ENCODE measurements at regions not wholly inside any gene's neighbourhood (a gene's known extent, or its start where the extent isn't known, plus 50 kb on each side); places are given as distances from the start of the nearest gene placed in this dataset.
"Not testable (repeated sequence)": the region's sequence is repeated elsewhere in the genome, so short reads cannot be mapped to it uniquely, and the experiment has no call there.

DNA sequence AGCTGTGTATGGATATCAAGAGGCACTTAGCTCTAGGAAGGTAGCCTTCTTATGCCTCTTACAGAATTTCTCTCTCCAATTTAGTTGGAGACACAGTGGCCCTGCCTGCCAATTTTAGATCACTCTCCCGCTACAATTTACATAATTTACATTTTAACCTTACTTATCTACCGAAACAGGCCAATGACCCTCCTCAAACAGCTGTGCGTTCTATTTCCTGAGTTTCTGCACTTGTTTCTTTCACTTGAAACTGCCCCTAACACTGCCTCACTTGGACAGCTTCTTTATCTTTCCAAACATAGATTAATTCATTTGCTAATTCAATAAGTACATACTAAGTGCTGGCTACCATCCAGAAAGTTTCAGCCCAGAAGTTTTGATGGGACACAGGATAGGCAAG, 52.9 kb upstream of the HDDC2 start:
- no peak for DNase-seq

DNA sequence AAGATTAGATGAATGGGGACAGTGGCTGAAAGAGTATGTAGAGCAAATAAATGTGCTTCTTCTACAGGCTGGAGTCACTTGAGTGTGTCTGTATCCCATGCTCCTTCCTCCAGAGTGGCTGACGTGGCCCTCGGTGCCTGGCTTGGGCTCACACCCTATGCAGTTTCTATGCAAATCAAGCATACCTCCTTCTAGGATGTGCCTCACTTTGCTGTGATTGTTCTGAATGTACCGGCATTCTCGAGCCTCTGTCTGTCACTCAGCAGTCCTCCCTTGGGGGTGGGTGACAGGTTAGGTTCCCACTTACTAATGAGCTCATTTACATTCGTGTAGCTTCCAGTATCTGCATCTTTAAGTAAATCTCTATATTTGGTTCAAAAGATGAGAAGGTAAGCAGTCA, 55.1 kb upstream of the HDDC2 start:
- DNase-seq: no peak

DNA sequence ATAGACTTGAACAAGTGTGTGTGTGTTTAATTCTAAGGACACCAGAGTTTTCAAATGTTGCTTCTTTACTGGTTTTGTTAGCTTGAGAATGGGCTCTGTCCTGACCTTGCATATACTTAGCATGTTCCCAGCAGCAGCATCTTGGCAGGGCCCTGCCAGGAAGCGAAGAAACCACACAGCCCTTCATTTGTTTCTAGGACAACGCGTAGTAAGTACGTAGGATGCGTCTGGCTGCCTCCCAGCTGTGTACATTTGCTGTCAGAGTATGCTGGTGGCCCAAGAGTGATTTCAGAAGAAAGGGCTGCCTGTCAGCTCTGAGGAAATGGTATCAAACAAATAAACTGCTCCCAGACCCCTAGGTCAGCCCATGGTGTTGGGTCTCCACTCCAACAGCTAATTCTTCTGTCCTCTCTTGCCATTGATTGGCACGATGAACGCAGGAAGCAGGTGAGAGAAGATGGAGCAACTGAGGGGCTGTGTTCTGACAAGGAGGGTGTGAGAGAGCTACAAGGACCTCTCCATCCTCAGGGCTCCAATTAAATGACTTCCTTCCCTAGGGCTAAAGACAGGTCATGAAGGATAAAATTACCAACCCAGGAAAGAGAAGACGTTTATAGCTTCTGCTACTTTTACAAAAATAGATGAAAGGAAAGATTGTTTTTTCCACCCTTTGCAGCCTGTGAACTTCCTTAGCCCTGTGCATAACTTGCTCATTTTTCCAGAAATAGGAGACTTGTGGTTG, 55.9 kb upstream of the HDDC2 start:
- DNase-seq: no peak

DNA sequence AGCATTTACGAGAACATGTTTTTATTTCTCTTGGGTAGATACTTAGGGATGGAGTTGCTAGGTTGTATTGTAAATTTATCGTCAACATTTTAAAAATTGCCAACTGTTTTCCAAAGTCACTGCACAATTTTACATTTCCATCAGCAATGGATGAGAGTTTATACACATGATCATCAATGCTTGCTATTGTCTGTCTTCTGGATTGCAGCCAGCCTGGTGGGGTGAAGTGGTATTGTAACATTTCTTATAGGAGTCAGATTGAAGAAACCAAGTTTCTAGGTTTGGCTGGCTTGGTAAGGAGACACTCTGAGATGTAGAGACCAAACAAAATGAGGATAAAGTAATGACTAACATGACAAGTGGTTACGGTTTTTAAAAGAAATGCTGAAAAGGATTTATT, 57.1 kb upstream of the HDDC2 start:
- DNase-seq: no peak

DNA sequence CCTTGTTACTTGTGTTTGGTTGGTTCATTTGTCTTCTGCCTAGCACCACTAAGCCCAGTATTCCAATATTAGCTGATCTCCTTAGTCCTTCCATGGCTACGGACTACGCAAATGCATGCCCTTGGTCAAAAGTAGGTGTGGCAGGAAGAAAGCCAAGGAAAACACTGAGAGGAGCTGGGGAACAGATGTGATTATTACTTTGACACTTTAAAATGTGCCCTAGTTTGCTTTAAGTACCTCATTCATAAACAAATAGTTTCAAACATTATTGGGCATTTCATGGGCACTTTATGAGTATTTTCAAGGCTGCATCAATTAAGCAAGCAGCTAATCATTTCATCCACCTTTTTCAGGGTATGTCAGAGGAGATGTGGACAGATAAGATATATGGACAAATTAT, 60.1 kb upstream of the HDDC2 start:
- DNase-seq: no peak

DNA sequence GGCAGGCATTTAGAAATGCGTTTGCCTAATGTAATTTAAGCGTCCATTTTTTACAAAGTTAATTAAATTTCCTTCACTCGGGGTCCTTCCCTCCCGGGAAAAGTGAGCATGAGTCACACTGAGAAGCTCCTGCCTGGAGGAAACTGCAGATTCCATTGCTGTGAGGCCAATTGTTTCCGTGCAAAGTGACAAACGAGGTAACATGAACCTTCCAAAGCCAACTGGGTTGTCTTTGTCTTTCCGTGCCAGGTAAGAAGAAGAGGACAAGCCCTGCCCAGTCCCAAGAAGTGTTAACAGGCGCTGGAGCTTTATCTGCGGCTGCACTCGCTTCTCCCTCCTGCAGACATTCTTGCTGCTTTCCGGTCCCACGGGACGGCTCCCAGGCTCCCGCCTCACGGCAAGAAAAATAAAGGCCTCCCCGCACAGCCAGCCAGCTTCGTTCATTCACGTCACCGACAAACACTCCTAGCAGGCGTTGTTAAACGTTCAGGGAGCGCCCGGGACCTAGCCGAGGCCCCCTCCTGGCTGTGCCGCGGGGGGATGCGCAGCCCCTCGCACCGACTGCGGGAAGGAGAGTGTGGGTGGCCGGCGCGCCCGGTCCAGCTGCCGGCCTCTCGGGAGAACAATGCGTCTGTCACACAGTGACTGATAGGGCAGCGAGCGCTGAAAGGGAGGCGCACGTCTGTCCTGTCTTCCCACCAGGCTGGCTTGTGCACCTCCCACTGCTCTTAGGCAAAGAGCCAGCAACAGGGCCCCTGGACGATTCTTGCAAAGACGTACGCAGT, 61.5 kb upstream of the HDDC2 start:
- DNase-seq: no peak

DNA sequence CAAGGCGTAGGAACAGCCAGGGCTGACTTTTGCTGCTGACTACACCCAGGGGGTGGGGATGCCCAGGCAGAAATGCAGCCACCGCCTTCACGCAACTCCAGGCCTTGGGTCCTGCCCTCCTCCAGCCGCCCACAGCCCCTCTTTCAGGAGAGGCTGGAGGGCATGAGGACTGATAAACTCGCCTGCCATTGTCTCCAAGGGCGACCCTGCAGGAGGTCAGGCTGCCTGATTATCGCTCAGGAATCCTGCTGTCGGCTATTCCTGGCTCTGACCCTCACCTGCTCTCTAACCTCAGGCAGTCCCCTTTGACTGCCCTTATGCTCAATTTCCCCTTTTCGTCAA, 62.0 kb upstream of the HDDC2 start:
- DNase-seq: no peak

DNA sequence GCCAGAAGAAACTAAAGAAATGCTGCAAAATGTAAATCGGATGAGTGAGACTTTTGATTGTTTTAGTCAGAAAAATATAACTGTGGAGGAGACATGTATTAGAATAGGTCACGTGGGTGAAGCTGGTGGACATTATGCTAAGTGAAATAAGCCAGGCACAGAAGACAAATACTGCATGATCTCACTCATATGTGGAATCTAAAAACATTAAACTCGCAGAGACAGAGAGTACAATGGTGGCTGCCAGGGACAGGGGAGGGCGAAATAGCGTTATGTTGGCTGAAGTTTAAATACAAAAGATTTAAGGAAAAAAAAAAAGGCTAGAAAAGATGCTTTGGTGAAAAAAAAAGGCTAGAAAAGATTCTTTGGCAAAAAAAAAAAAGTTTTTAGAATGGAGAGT, 63.5 kb upstream of the HDDC2 start:
- DNase-seq: no peak

DNA sequence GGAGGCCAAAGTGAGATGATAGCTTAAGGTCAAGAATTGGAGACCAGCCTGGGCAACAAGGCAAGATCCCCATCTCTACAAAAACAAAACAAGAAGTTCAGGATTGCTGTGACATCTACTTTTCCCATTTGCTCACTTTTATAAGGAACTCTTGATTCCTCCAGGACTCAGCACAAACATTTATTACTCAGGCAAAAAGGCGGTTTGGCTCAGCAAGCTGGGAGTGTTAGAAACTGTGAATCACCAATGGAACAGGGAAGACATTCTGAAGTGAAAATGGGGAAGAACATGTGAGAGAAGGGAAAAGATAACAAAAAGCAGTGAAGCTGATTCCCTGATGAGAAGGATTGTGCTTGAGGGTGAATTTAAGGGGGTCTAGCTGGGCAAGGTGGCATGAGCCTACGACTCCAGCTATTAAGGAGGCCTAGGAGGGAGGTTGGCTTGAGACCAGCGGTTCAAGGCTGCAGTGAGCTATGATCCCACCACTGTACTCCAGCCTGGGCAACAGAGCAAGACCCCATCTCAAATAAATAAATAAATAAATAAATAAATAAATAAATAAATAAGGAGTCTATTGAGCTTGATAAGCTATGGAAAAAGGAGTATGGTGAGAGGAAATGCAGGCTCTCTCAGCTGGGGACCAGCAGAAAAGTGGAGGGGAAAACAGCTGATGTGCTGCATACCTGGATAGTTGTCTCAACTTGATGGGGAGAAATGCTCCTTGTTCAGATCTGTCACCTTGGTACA, 65.4 kb upstream of the HDDC2 start:
- DNase-seq: no peak

DNA sequence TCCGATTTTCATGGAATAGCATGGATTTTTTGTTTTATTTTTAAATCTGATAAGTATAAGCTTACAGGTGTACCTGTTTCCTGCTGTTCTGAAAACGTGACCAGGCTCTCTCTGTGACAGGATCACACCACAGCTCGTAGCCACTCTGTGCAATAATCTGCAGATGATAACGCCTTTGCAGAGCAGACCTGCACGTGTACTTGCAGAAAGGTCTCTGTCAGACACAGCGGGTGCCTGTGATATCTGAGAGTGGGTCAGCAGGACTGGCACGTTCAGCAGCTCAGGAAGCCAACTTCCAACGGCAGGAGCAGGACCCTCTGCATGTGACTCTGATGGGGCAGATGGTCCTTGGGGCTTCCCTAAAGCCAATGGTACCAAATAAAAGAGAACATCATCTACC, 68.6 kb upstream of the HDDC2 start:
- no peak for DNase-seq

DNA sequence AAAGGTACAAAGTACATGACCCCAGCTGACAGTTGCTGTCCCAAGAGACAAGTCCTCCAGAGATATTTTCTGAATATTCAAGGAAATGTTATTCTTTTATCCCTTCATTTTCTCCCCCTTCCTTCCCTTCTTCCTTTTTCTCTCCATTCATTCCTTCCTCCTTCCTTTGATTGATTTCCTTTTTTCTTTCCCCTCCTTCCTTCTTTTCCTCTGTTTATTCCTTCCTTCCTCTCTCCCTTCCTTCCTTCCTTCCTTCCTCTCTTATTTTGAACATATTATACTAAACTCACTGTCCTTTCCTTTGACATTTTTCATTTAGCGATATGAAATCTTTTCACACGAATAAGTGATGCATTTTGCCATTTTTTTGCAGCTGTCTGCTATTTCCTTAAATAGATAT, 73.2 kb upstream of the HDDC2 start:
- DNase-seq: no peak

DNA sequence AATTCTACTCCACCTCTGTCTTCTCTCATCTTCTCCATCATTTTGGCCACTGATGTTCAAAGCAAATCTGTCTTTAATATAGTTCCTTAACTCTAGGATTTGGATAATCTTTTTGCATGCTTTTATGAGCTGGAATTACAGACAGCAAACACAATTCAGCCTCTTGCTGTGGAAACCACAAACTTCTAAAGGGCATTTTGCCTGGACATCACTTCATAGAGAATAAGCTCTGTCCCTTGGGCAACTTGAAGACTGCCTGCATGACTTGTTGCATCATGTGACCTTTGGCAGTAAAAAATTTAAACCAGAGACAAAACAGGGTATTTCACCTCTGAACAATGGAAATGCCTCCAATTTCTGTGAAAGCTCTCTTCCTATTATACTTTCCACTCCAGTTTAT, 74.1 kb upstream of the HDDC2 start:
- no peak for DNase-seq

DNA sequence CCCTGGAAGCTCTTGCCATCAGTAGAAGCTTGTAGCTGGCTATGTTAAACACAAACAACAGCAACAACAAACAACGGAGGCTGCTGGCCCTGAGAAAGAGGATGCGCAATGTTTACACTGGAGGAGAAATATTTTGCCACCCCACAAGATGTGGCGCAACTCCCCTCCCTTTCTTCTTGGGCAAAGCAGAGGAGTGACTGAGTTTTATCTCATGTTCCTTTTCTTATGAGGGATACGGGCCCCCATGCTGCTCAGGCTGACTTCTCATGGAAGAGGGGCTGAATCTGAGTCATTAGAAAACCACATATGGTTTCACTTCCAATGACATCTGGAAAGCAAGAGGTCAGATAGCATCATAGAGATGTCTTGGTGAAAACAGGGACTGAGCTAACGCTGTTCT, 75.9 kb upstream of the HDDC2 start:
- no peak for DNase-seq

DNA sequence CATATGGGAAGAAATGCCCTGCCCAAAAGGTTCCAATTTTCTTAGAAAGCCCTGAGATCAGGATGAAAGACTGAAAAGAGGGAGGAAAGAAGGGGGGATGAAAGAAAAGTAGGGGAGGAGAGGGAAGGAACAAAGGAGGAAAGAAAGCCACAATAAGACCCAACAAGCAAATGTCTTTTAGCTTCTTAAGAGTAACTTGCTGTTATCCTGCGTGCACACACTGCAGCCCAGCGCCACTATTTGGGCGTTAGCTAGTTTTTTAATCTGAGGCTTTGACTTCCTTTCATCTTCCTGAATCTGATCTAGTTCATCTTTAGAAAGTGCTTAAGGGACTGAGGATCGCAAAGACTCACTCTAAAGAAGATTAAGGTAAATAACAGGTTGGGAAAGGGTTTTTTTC, 77.4 kb upstream of the HDDC2 start:
- no peak for DNase-seq

DNA sequence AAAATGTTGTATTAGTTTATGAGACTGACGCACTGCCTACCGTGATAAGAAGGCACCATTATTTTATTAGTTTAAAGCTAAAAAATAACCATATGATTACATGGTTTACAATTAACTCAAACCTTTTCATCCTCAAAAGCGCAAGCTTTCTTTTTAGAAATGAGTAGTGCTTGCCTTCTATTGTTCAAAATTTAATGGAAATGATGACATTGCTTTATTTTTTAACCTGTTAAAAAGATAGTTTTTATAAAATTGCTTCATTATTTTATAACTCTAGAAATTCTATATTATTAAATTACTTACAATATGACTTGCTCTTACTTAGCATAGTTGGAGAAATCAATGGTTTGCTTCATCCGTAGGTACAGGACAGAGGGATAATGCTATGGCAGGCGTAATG, 78.7 kb upstream of the HDDC2 start:
- DNase-seq: no peak

DNA sequence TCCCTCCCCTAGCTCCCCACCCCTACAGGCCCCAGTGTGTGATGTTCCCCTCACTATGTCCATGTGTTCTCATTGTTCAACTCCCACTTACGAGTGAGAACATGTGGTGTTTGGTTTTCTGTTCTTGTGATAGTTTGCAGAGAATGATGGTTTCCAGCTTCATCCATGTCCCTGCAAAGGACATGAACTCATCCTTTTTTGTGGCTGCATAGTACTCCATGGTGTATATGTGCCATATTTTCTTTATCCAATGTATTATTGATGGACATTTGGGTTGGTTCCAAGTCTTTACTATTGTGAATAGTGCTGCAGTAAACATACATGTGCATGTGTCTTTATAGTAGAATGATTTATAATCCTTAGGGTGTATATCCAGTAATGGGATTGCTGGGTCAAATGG, 84.6 kb upstream of the HDDC2 start:
- DNase-seq: not testable (repeated sequence)

DNA sequence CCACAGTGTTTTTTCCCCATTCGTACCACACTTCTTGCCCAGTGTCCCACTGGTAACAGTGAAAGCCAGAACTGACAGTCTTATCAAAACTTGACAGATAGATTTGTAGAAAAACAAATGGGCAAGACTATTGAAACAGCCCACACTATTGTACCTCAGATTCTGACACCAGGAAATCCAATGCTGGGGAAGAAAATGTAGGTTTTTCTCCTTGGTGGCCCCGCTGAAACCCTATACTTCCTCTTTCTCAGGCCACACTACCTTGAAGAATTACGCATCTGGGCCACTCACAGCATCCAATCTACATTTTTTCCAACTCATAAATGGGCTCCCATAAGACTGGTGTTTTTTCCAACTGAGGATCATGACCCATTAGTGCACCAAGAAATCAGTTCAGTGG, 90.9 kb upstream of the HDDC2 start:
- DNase-seq: no peak

DNA sequence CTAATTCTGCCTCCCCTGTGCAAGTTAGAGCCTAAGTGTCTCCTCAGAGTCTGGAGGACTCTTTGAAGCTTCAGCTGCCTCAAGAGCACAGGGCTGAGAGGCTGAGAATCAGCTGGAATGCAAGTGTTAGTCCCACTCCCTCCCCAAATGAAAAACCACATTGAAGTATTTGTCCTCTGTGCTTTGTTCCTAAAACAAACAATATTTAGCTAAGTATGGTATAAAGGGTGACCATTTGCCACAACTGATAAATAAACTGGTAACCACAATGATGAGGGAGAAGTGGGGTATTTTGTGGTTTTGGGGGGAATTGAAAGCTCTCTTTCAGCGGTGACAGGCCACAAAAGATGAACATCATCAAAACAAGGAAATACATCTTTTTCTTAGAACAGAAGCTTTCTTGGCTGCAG, 91.7 kb upstream of the HDDC2 start:
- no peak for DNase-seq

DNA sequence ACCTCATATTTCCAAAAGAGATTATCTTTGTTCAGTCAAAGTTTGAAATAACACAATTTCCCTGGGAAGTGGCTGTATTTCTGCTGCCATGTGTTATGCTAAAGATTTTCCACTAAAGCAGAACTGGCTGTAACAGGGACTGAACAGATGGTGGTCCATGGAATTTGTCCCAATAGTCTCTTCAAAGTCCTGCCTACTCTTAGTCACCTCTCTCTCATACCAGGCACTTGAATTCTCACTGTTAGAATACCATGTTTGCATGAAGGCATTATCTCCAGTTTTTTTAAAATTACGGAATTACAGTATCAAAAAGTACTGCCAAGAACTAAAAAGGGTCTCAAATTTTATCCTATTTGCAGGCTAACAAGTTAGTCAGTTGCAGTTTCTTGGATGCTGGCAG, 105.0 kb upstream of the HDDC2 start:
- no peak for DNase-seq

DNA sequence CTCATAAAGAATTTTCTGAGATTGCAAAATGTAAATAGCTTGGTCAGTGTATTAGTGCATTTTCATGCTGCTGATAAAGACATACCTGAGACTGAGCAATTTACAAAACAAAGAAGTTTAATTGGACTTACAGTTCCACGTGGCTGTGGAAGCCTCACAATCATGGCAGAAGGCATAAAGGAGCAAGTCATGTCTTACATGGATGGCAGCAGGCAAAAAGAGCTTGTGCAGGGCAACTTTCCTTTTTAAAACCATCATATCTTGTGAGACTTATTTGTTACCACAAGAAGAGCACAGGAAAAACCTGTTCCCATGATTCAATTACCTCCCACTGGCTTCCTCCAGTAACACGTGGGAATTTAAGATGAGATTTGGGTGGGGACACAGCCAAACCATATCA, 112.7 kb upstream of the HDDC2 start:
- DNase-seq: no peak

DNA sequence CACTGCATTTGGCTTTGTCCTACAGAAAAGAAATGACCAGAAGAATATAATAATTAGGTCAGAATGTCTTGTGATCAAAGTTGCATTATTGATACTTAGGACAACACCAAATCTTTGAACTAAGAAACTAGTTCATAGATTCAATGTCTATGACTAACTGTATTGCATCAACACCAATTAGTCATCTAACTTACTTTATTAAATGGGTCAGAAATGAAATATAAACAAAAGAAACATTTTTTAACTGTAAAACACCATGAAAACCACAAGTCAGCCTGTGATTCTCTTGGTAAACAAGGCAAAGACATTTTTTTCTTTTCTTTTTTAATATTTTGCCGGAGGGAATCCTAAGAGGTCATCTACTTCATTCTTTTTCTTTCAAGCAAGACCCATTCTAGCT, 114.1 kb upstream of the HDDC2 start:
- DNase-seq: no peak

DNA sequence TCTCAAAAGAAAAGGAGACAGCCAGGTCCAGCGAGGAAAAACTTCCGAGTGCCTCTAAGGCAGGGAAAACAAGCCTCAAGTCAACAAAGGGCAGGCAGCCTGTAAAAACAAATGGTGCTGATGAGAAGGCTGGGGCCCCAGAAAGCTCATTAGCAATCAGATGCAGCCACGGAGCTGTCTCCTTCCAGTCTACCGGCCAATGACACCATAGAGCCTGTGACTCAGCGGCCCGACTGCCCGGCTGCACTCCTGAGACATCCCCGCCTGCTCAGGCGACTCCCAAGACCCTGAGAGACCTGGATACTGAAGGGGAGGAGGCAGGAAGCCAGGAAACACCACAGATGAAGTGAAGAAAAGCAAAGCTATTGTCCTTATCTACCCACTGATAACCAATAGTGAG, 120.1 kb upstream of the HDDC2 start:
- no peak for DNase-seq

DNA sequence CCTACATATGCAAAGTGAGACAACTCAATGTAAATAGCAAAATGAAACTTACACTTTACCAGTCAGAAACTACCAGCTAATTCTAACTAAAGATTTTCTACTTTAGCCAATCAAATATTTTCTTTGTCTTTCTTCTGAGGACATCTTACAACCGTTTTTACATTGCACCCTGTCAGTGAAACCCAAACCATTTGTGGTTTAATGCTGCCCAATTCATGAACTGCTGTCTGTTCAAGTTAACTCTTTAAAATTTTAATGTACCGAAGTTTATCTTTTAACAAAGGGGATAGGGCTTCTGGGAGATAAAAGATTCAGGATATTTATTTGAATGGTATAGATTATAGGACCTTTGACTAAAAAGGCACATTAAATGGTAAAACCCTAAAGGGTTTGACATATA, 121.3 kb upstream of the HDDC2 start:
- DNase-seq: no peak

DNA sequence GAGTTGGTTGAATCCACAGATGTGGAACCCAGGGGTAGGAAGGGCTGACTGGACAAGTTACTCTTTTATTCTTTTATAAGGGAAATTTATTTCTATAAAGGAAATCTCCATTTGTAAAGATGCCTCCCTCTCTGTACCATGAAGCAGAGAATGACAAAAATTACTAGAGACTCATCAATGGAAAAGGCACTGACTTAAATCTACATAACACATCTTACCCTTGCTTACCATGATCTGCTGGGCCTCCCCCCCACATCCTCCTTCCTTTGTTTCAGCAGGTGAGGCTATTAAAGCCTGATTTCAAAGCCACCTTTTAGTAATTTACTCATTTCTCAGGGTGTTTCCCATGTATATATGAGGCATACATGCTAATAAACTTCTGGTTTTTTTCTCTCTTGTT, 130.2 kb upstream of the HDDC2 start:
- no peak for DNase-seq
